IPS-NIHi11 (cell line): ENCODE measurements at regions not wholly inside any gene's neighbourhood (a gene's known extent, or its start where the extent isn't known, plus 50 kb on each side); places are given as distances from the start of the nearest gene placed in this dataset.

Experiments used
- DNase-seq: peaks from one replicate; pipeline ENCODE4 v3.0.0; 2012; ENCODE audit warnings: mixed read lengths, low spot score

DNA sequence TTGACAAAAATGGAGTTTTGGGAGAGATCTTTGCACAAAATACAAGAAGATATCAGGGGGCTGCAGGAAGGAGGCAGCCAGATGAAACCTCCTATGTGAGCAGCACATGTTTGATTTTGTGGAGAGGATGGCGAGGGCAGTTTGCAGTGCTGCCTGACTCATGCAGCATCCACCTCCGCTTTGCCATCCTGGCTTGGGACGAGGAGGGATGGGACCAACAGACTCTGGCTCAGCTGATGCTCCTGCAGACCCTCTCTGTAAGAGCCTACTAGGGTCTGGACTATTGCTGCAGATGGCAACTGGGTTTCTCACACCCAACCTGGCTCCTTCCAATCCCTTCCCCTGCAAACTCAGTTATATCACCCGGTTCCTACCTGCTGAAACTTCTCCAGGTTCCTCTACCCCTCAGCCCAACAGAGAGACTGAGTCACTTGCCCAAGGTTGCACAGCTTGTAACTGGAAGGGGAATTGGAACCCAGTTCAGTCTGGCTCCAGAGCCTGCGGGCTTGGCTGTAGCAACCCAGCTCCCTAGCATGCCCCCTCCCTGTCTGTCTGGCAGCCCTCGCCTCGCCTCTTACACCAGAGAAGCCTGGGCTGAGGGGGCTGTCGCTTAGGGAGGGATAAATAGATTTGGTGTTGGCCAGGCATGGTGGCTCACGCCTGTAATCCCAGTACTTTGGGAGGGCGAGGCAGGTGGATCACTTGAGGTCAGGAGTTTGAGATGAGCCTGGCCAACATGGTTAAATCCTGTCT is 205.8 kb downstream of the PTPRU start:
- no peak for DNase-seq

- DNase-seq, result no peak
Measured at GRCh38 chr1:29439615-29440014, 203.3 kb downstream of the PTPRU start.

- DNase-seq, result no peak
Measured at GRCh38 chr1:29438991-29439390, 202.7 kb downstream of the PTPRU start.

DNA sequence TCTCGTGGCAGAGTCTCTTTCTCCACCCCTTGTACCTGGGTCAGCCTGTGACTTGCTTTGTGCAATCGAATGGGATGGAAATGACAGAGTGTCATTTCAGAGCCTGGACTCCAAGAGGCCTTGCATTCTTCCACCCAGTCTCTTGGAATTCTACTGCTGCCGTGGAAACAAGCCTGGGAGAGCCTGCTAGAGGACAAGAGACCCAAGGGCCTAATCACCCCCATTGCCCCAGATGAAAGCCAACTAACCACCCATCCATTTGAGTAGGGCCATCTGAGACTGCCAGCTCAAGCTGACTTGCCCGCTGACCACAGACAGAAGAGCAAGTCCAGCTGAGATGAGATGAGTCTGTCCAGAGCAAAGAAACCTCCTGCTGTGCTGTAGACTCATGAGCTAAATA is 201.6 kb downstream of the PTPRU start:
- no peak for DNase-seq

- peak; percentile 36 for DNase-seq
Measured at GRCh38 chr1:29436181-29436785, 200.0 kb downstream of the PTPRU start.

GRCh38 chr1:29433830-29434229 is 197.5 kb downstream of the PTPRU start:
- no peak for DNase-seq

GRCh38 chr1:29431138-29431537 is 194.8 kb downstream of the PTPRU start:
- DNase-seq, result no peak

DNA sequence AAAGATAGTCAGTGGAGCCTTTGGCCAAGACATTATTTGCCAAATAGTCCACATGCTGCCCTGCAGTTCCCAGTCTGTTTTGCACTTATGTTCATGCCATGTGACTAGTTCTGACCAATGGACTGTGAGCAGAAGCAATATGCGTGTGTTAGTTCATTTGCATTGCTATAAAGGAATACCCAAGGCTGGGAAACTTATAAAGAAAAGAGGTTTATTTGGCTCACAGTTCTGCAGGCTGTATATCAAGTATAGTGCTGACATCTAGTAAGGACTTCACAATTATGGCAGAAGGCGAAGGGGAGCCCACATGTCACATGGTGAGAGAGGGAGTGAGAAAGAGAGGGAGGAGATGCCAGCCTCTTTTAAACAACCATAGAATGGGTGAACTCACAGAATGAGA is 193.3 kb downstream of the PTPRU start:
- DNase-seq, result no peak

DNA sequence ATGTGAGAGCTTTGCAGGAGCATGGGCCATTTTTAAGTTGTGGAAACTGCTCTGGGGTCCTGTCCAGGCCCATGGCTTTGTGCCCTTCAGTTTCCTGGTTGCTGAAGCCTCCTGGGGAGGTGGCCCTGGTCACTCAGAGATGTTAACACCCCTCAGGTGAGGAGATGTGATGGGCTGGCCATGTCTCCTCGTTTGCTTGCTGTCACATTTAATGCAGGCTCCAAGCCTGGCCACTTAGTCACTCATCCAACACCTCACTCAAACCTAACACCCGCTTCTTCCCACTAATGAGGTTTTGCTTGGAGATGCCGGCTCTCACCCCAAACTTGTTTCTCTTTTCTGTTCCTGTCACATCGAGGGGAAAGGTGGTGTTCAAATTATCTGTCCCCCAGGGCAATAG is 192.7 kb downstream of the PTPRU start:
- no peak for DNase-seq

DNA sequence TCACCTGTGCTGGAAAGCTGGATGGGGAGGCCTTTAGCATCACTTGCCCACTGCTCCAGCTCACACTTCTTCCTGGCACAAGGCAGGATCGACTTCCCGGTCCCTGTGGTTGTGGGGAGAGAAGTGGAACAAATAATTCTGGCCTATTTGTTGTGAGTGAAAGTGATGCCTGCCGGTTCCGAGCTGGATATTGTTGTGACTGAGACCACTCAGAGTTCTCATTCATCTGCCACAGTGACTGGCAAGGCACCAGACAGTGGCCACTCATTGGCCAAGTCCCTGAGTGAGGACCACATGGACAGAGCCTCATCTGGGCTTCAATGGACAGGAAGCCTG is 191.9 kb downstream of the PTPRU start:
- DNase-seq, result no peak

GRCh38 chr1:29427614-29428279 is 191.4 kb downstream of the PTPRU start:
- DNase-seq, result no peak

DNA sequence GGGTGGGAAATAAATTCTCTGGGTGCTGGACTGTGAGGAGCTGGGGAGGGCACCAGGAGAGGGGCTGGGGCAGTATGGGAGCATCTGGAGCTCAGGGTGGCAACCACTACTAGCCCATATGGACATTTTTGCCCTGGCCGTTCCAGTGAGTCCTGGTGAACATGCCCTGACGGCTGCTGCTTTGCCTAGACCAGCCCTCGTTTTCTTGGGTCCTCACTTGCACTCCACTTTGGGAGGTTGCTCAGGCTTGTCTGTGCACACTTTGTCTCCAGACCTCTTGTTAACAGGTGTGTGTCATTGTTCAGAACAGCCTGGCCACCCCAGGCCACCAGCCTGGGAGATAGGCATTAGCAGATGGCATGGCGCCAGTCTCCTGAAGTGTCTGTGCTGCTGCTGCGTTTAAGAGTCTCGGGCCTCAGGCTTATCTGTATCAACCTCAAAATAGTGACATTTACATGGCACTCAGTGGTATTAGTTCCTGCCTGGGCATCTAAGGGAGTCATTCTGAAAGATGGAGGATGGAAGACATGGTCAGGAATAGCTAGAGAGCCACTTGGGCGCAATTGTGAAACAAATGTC is 190.5 kb downstream of the PTPRU start:
- no peak for DNase-seq

DNA sequence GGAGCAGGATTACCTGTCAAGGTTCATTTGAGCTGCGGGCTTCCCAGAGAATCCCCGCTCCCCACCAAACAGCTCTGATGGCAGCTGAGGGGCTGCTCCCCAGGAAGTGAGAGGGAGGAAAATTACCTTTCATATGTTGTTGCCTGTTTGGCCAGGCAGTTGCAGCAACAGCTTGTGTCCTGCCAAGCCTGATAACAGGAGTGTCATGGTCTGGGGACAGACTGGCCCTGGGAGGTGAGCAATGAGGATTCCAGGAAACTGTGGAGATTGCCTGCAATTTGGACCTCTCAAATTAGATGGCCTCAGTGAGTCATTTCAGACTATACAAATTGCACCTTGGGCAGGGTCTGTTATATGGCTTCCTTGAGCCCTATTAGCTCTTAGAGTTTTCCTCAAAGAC is 189.3 kb downstream of the PTPRU start:
- DNase-seq, result no peak

GRCh38 chr1:29424266-29424665 is 187.9 kb downstream of the PTPRU start:
- no peak for DNase-seq

DNA sequence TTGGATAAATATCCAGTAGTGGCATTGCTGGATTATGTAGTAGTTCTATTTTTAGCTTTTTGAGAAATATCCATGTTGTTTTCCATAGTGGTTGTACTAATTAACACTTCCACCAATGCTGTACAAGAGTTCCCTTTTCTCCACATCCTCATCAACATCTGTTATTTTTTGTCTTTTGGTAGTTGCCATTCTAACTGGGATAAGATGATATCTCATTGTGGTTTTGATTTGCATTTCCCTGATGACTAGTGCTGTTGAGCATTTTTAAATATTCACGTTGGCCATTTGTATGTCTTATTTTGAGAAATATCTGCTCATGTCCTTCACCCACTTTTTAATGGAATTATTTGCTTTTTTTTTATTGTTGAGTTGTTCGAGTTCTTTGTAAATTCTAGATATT is 183.9 kb downstream of the PTPRU start:
- no peak for DNase-seq

DNA sequence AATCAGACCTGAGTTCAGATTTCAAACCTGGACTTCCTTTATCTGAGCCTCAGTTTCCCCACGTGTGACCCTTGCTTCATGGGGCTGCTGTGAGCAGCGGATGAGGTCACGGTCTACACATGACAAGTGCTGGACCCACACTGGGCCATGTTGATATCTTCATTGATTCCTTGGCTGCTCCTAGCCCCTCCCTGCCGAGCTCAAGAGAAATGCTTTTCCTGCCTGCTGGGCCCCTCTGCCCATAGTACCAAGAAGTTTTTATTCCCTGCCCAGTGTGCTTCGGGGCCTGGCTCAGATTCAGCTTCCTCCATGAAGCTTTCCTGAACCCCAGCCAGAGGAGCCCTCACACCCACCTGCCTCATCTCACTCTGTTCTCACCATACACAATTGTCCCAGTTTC is 181.6 kb downstream of the PTPRU start:
- DNase-seq, result no peak

DNA sequence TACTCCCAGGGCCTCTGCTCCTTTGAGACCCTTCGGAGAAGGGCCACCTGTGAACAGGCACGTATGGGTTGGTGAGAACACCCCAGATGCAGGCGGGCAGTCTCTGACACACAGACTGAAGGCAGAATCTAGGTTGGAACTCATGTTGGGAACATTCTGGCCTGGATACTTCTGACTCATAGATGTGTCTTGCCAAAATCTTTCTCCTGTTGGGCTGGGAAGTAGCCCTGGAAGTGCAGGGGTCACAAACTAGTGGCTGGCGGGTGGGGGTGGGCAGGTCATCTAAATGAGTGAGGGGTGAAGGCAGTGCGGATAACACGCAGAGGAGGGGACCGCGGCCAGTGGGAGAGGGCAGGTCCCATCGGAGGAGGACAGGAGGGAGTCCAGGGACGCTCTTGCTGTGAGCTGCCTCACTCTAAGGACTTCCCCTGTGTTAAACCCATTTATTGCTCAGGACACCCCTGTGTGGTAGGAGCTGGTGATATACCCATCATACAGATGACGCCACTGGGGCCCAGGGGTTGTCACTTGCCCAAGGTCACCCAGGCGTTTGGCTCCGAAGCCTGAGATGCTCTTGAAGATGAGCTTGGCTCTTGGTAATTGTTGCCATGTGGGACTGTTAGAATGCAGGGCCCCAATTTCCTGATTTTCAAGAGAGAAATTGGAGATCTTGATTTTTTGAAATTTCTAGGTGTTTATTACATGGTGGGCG is 181.0 kb downstream of the PTPRU start:
- no peak for DNase-seq

GRCh38 chr1:29416267-29417146 is 180.2 kb downstream of the PTPRU start:
- DNase-seq, result peak; percentile 64

GRCh38 chr1:29415861-29416260 is 179.5 kb downstream of the PTPRU start:
- no peak for DNase-seq

GRCh38 chr1:29415156-29415830 is 179.0 kb downstream of the PTPRU start:
- peak; percentile 75 for DNase-seq

DNA sequence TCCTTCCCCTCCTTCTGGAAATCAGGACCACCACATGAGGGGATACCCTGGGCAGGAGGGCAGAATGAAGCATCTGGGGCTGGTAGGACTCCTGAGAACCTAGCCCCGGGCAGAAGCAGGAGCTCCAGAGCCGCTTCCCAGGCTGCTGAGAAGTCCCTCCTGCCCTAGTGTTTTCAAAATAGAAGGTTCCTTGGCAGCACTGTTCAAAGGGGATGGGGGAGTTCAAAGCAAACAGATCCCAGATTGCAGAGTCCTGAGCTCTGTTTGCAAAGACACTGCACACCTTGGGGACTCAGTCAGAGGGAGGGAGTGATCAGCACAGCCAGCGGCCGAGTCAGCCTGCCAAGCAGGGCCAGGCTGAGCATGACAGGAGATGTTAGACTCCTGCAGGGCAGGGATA is 177.8 kb downstream of the PTPRU start:
- no peak for DNase-seq
